Activated T-cell treated with anti-CD3 and anti-CD28 coated beads, Interleukin-2, amount 50 U/mL, for 24 hours (primary cell): ENCODE measurements at regions not wholly inside any gene's neighbourhood (a gene's known extent, or its start where the extent isn't known, plus 50 kb on each side); places are given as distances from the start of the nearest gene placed in this dataset.
"Not testable (repeated sequence)": the region's sequence is repeated elsewhere in the genome, so short reads cannot be mapped to it uniquely, and the experiment has no call there.

Experiments used
- DNase-seq: peaks from one replicate; pipeline ENCODE4 v3.0.0-alpha.2; 2020
- H3K27ac Mint-ChIP-seq: 2 replicates; pipeline ENCODE4 v1.8.0; 2020; ENCODE audit warnings: mild to moderate bottlenecking, mixed read lengths
- H3K27me3 Mint-ChIP-seq: 2 replicates; pipeline ENCODE4 v1.8.0; 2020; ENCODE audit warnings: mixed read lengths
- H3K36me3 Mint-ChIP-seq: 2 replicates; pipeline ENCODE4 v1.8.0; 2020; ENCODE audit warnings: low read depth, mixed read lengths
- H3K4me1 Mint-ChIP-seq: 2 replicates; pipeline ENCODE4 v1.8.0; 2020; ENCODE audit warnings: low read depth, mixed read lengths
- H3K4me3 Mint-ChIP-seq: 2 replicates; pipeline ENCODE4 v1.8.0; 2020; ENCODE audit warnings: mild to moderate bottlenecking, moderate library complexity, mixed read lengths
- H3K9me3 Mint-ChIP-seq: 2 replicates; pipeline ENCODE4 v1.8.0; 2020; ENCODE audit warnings: mixed read lengths

DNA sequence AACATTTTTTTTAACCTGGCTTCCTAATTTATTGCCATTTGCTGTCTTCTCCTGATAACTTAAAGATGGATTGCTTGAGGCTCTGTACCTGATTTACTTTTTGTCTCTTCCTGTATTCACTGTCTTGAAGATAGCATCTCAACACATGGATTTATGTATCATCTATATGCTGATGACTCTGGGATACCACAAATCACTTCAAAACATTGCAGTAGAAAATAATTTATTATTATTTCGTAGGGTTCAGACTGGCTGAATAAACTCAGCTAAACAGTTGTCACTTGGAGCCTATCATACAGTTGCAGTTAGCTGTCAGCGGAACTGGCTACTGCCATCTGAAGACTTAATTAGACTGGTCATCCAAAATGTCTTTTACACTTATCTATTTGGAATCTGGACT is 1025.2 kb upstream of the CDH18 start:
- H3K9me3 Mint-ChIP-seq, result peaks cover 16% of the 10 kb centered on the region
- H3K4me1 Mint-ChIP-seq, result no peaks in the 10 kb centered on the region
- H3K27ac Mint-ChIP-seq, result no peak overlapping the region
- H3K27me3 Mint-ChIP-seq, result no peaks in the 10 kb centered on the region
- DNase-seq, result no peak
- no peak overlapping the region for H3K4me3 Mint-ChIP-seq
- no peaks in the 10 kb centered on the region for H3K36me3 Mint-ChIP-seq

DNA sequence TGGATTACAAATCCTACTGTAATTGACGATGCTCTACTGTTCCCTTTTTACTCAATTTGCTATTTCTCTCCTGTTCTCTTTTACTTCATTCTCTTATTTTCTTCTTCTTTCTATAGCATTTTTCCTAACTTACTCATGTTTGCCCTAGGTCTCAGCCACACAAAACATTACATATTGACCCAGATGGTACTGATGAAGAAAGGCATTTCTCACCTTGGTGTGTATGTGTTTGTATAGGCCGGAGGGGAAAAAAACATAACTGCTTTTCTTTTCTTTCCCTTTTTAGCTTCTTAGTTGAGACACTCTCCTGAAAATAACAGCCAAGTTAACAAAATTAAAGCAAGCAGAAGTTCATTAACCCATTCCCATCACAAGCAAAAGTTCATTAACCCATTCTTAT is 1019.8 kb upstream of the CDH18 start:
- H3K27me3 Mint-ChIP-seq, result no peaks in the 10 kb centered on the region
- H3K4me1 Mint-ChIP-seq, result no peaks in the 10 kb centered on the region
- H3K27ac Mint-ChIP-seq, result no peak overlapping the region
- no peak for DNase-seq
- peaks cover 10% of the 10 kb centered on the region for H3K9me3 Mint-ChIP-seq
- H3K36me3 Mint-ChIP-seq, result no peaks in the 10 kb centered on the region
- no peak overlapping the region for H3K4me3 Mint-ChIP-seq

DNA sequence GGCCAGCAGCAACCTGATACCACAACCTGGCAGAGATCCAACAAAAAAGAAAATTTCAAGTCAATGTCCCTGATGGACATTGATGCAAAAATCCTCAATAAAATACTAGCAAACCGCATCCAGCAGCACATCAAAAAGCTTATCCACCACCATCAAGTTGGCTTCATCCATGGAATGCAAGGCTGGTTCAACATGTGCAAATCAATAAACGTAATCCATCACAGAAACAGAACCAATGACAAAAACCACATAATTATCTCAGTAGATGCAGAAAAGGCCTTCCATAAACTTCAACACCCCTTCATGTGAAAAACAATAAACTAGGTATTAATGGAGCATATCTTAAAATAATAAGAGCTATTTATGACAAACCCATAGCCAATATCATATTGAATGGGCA is 1000.9 kb upstream of the CDH18 start:
- not testable (repeated sequence) for DNase-seq, H3K36me3 Mint-ChIP-seq, H3K4me1 Mint-ChIP-seq, H3K27ac Mint-ChIP-seq, H3K4me3 Mint-ChIP-seq, H3K27me3 Mint-ChIP-seq
- peaks cover 31% of the 10 kb centered on the region for H3K9me3 Mint-ChIP-seq

DNA sequence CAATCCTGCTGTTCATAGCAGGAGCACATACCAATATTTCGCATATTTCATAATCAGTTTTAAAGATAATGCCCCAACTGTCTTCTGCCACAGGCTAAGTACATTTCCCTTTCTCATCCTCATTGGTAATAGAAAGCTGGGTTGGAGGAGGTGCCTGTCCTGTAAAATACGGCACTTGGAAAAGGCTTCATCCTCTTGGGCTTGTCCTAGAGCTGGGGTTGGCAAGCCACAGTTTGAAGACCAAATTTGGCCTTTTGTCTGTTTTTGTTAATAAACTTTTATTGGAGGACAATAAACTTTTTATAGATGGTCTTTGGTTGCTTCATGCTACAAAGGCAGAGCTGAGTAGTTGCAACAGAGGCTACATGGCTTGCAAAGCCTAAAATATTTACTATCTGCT is 997.8 kb upstream of the CDH18 start:
- Mint-ChIP-seq H3K4me3 (no peak overlapping the region), H3K9me3 (peaks cover 21% of the 10 kb centered on the region), H3K36me3 (no peaks in the 10 kb centered on the region), H3K27ac (no peak overlapping the region), H3K27me3 (no peaks in the 10 kb centered on the region), H3K4me1 (no peaks in the 10 kb centered on the region)
- DNase-seq, result no peak

DNA sequence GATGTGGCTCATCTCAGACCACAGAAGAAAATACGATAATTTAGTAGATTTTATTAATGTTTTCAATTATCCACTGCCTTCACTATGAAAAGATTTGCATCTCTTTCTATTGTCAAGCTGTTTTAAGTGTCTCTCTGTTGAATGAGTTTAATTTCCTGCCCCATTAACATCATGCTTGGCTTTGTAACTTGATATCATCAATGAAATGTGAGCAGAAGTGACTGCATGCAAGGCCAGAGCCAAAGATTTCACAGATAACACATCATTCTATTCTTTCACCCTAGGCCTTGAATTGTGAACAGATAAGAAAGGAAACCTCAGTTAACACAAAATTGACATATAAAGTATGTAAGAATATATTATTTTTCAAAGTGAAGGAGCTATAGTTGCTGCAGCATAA is 986.4 kb upstream of the CDH18 start:
- no peak overlapping the region for H3K4me3 Mint-ChIP-seq
- DNase-seq, result no peak
- no peak overlapping the region for H3K27ac Mint-ChIP-seq
- H3K36me3 Mint-ChIP-seq, result no peaks in the 10 kb centered on the region
- peaks cover 12% of the 10 kb centered on the region for H3K9me3 Mint-ChIP-seq
- no peaks in the 10 kb centered on the region for H3K27me3 Mint-ChIP-seq
- no peaks in the 10 kb centered on the region for H3K4me1 Mint-ChIP-seq

DNA sequence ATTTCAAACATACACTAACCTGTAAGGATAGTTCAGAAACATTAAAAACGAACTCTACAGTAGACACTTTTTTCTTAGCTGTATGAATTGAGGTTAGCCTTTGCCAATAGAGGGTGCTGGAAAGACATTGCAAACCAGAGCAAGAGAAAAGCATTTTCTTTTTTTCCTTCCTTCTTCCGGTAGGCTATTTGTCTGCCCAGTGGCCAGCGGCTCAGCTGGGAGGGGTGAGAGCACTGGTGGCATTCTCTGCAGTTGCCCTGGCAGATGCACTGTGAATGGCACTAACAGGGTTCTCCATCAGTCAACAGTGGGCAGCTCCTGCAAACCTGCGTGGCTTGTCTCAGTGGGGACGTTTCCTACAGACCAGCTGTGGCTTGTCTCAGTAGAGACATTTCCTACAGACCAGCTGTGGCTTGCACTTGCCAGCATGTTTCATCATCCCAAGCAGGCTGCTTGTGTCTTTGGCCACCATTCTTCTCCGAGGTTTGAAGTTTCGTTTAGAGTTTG is 984.5 kb upstream of the CDH18 start:
- H3K27ac Mint-ChIP-seq, result no peak overlapping the region
- no peaks in the 10 kb centered on the region for H3K36me3 Mint-ChIP-seq
- no peaks in the 10 kb centered on the region for H3K27me3 Mint-ChIP-seq
- no peak for DNase-seq
- no peaks in the 10 kb centered on the region for H3K4me1 Mint-ChIP-seq
- H3K9me3 Mint-ChIP-seq, result peaks cover 12% of the 10 kb centered on the region
- no peak overlapping the region for H3K4me3 Mint-ChIP-seq

DNA sequence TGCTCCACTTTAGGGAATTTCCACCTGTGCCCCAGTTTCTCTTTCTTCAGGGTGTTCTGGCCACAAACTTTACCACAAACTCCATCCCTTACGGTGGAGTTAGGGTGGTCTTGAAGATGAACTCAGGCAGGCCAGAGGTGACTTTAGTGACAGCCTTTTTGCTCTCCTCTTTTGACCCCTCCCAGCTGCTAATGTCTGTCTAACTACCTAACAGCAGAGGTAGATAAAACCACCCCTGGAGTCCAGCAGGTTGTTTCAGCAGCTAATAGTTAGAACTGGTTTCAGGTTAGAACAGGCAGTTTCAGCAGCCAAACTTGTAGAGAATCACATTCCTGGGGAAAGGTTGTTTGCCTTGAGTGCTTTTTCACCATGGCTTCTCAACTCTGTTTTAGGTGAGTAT is 971.3 kb upstream of the CDH18 start:
- Mint-ChIP-seq H3K27ac (no peak overlapping the region), H3K27me3 (no peaks in the 10 kb centered on the region), H3K4me3 (no peak overlapping the region), H3K36me3 (no peaks in the 10 kb centered on the region), H3K4me1 (no peaks in the 10 kb centered on the region), H3K9me3 (peaks cover 24% of the 10 kb centered on the region)
- DNase-seq, result no peak

DNA sequence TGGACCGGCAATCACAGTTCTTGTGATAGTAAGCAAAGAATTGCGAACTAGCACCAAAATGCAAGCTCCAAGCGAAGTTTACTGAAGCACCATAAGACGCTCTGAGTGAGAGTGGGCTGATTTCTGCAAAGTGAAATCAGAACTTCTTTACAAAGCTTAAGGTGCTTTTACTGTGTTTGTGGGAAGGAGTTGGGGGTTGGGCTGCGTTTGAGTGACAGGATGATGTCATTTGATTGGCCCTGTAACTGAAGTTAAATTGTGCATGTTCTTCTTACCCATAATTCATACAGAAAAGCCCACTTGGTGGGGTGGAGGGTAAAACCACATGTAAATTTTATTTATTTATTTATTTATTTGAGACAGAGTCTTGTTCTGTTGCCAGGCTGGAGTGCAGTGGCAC is 970.6 kb upstream of the CDH18 start:
- peaks cover 18% of the 10 kb centered on the region for H3K9me3 Mint-ChIP-seq
- H3K36me3 Mint-ChIP-seq, result no peaks in the 10 kb centered on the region
- H3K27me3 Mint-ChIP-seq, result no peaks in the 10 kb centered on the region
- H3K4me1 Mint-ChIP-seq, result no peaks in the 10 kb centered on the region
- H3K4me3 Mint-ChIP-seq, result no peak overlapping the region
- H3K27ac Mint-ChIP-seq, result no peak overlapping the region
- DNase-seq, result no peak

DNA sequence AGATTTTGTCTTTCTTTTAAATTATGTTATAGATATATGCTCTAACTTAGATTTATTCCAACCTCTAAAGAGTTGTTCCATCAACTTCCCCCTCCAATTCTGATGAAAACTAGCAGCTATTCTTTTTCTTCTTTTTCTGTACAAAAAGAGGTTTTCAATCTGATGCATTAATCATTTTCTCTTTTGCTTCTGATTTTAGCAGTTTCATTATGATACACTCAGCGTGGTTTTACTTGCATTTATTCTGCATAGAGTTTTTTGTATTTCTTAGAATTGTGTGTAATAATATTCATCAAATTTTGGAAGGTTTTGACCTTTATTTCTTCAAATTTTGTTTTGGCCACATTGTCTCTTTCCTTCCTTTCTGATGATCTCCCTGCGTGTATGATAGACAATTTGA is 968.1 kb upstream of the CDH18 start:
- Mint-ChIP-seq H3K27me3 (no peaks in the 10 kb centered on the region), H3K36me3 (no peaks in the 10 kb centered on the region), H3K9me3 (peaks cover 12% of the 10 kb centered on the region), H3K4me1 (no peaks in the 10 kb centered on the region), H3K4me3 (no peak overlapping the region), H3K27ac (no peak overlapping the region)
- DNase-seq, result no peak

DNA sequence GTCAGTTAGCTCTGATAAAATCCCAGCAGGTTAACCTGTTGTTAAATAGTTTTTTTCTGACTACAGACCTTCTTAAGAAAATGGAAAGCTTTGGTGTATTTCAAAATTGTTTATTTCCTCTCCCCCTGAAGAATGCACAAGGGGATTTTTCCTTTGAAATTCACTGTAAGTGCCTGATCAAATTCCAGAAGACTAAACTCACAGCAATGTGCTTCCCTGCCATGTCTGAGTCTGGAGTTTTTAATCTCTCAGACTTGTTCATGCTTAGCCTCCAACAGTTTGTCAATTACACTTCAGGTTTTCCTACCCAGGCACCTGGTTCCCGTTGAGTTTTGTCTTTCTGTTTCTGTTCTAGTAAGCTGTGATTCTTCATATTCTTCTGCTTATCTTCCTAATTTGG is 961.6 kb upstream of the CDH18 start:
- no peak for DNase-seq
- H3K27me3 Mint-ChIP-seq, result no peaks in the 10 kb centered on the region
- no peaks in the 10 kb centered on the region for H3K36me3 Mint-ChIP-seq
- H3K4me3 Mint-ChIP-seq, result no peak overlapping the region
- H3K27ac Mint-ChIP-seq, result no peak overlapping the region
- H3K9me3 Mint-ChIP-seq, result peaks cover 13% of the 10 kb centered on the region
- H3K4me1 Mint-ChIP-seq, result no peaks in the 10 kb centered on the region

DNA sequence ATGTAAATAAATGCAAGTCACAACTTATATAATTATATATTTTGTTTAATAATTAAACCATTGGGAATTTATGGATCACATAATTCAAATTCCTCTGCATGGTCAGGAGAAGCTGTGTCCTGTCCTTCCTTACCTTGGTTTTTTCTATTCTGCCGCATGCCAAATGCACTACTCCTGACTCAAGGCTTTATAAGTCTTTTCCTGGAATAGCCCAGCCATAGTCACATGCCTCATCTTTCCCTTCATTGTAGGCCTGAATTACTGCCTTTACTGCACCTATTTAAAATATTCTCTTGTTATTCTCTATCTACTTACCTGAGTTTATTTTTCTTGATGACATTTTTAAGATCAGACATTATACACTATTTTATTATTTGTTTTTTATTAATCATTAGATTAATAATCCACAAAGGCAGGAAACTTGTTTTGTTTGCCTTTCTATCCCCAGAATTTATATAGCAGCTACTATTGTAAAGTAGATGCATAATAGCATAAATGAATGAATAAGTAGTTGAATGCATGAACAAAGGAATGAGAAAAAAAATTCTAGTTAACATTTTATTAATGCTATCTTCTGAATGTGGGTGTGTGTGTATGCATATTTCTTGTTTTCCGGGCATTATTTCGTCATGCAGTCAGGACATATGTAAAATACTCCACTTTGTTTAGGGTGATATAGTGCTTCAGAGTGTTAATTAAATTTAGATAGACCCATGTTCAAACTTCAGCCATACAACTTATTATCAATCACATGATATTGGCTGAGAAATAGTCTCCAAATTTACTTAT is 955.4 kb upstream of the CDH18 start:
- H3K4me3 Mint-ChIP-seq, H3K36me3 Mint-ChIP-seq, H3K27me3 Mint-ChIP-seq, H3K27ac Mint-ChIP-seq, H3K4me1 Mint-ChIP-seq, DNase-seq: not testable (repeated sequence)
- H3K9me3 Mint-ChIP-seq, result peaks cover 13% of the 10 kb centered on the region

DNA sequence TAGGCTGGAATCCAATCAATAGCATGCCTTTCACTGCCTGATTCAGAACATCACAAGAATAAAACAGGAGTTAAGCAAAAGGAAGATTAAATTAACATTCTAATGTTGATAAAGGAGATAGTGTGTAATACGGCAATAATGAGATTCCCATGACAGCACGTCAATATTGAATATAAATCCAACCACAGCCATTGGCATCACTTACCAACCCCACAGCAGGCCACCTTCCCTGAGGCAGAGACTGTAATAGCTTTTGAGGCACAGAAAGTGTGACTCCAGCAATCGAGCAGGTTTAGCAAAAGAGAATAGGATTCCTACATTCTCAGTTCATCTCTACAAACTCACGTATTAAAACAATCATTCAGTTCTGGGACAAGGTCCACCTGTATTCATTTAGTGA is 954.6 kb upstream of the CDH18 start:
- H3K27ac Mint-ChIP-seq, H3K36me3 Mint-ChIP-seq, H3K4me1 Mint-ChIP-seq, H3K27me3 Mint-ChIP-seq, H3K4me3 Mint-ChIP-seq, DNase-seq: not testable (repeated sequence)
- H3K9me3 Mint-ChIP-seq, result peaks cover 13% of the 10 kb centered on the region

DNA sequence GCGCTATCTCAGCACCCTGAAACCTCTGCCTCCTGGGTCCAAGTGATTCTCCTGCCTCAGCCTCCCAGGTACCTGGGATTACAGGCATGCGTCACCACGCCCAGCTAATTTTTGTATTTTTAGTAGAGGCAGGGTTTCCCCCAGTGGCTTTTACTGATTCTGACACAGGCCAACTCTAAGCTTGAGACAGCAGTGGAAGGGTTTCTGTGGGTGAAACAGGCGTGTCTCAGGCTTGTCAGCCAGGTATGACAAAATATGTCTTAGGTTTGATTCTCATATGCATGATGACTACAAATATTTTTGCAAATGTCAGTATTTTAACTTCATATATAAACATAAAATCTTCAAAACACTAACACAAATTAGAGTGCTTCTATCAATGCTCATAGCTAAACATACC is 952.8 kb upstream of the CDH18 start:
- H3K27me3 Mint-ChIP-seq, H3K27ac Mint-ChIP-seq, H3K4me1 Mint-ChIP-seq, H3K9me3 Mint-ChIP-seq, DNase-seq, H3K4me3 Mint-ChIP-seq, H3K36me3 Mint-ChIP-seq: not testable (repeated sequence)

DNA sequence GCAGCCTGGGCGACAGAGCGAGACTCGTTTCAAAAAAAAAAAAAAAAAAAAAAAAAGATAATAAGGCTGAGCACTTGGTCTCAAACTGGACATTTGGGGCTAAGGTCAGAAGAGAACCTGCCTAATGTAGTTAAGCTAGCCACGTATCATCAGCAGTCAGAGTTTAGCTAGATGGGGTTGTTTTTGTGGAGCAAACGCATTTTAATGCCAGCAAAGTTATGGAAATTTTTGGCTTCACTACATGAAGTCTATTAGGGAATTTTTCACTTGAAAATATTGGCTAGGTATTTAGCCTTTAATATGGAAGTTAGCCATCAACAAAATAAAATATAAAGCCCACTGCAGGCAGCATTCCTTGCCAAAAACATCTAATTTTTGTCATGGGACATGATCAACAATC is 902.9 kb upstream of the CDH18 start:
- H3K4me3 Mint-ChIP-seq, H3K27me3 Mint-ChIP-seq, H3K27ac Mint-ChIP-seq, H3K4me1 Mint-ChIP-seq, H3K36me3 Mint-ChIP-seq, DNase-seq: not testable (repeated sequence)
- peaks cover 17% of the 10 kb centered on the region for H3K9me3 Mint-ChIP-seq

DNA sequence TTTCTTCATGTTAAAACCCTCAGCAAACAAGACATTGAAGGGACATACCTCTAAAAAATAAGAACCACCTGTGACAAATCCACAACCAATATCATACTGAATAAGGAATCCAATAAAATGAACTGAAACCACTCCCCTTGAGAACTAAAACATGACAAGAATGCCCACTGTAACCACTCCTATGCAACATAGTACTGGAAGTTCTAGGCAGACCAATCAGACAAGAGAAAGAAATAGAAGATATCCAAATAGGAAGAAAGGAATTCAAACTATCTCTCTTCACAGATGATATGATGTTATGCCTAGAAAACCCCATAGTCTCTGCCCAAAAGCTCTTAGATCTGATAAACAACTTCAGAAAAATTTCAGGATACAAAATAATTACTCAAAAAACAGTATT is 887.7 kb upstream of the CDH18 start:
- H3K27ac Mint-ChIP-seq, DNase-seq, H3K27me3 Mint-ChIP-seq, H3K9me3 Mint-ChIP-seq, H3K4me3 Mint-ChIP-seq, H3K36me3 Mint-ChIP-seq, H3K4me1 Mint-ChIP-seq: not testable (repeated sequence)

DNA sequence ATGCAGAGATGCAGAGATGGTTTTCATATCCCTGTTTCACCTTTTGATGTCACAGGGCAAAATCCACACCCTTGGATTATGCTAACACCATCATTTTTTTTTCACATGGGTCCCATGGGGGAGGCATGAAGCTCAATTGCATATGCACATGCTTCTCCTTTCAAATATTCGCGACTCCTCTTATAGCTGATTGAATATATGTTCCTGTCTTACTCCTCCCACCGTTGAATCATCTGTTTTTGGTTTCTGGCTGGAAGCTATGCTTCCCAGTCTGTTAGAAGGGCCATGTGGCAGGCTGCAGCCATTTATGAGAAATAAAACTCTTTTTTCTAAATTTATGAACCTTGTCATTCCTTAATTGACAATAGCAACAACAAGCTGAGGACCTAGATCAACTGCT is 877.9 kb upstream of the CDH18 start:
- H3K4me1 Mint-ChIP-seq, DNase-seq, H3K27ac Mint-ChIP-seq, H3K9me3 Mint-ChIP-seq, H3K4me3 Mint-ChIP-seq, H3K27me3 Mint-ChIP-seq, H3K36me3 Mint-ChIP-seq: not testable (repeated sequence)
